ENCODE measurements at regions not wholly inside any gene's neighbourhood (a gene's known extent, or its start where the extent isn't known, plus 50 kb on each side); places are given as distances from the start of the nearest gene placed in this dataset.

DNA sequence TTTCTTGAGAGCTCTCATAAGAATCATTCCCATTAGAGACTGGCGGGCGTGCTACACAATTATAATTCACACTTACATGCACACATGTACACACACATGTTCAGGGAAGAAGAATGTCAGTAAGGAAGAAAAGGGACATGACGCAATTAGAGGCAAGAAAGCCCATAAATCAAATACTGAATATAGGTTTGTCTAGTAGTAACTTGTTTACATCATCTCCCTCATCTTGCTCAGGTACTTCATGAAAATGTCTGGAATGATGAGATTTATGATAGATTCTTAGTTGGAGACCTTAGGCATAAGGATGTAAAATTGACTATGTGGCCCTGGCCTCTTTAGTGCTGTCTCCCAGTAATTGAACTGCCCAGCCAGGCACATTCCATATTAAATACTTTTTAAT, 628.0 kb upstream of the PCDH20 start:
- Histone ChIP-seq H3K4ac (ENCODE audit: low read depth, low read length) (no peak overlapping the region), H3K36me3 (ENCODE audit: control insufficient read depth, insufficient read depth, low read length) (no peaks in the 10 kb centered on the region), H2BK20ac (ENCODE audit: low read depth, low read length) (no peak overlapping the region), H3K9me1 (ENCODE audit: insufficient read depth, low read length) (no peaks in the 10 kb centered on the region), H3K9me3 (ENCODE audit: control insufficient read depth, insufficient read depth, low read length) (peaks cover 2% of the 10 kb centered on the region; the same call in 1 of the 2 replicates), H3K23ac (ENCODE audit: low read depth, low read length) (no peak overlapping the region), H3K4me2 (ENCODE audit: low read depth, low read length) (no peak overlapping the region), H4K20me1 (ENCODE audit: insufficient read depth, low read length) (no peaks in the 10 kb centered on the region), H2AK5ac (ENCODE audit: low read depth, low read length) (no peak overlapping the region), H3K4me1 (ENCODE audit: control insufficient read depth, insufficient read depth, low read length) (no peaks in the 10 kb centered on the region), H3K9ac (ENCODE audit: low read depth, low read length) (no peak overlapping the region), H3K27ac (ENCODE audit: insufficient read depth, low read length) (no peak overlapping the region), H3K14ac (replicated peaks; ENCODE audit: low read depth, low read length) (no peak overlapping the region), H3K4me3 (ENCODE audit: insufficient read depth, low read depth, low read length) (no peak overlapping the region), H2BK120ac (ENCODE audit: low read depth, low read length) (no peak overlapping the region), H4K91ac (ENCODE audit: insufficient read depth, low read depth, low read length) (no peak overlapping the region), H2BK5ac (ENCODE audit: low read depth, low read length, poor library complexity, severe bottlenecking) (no peak overlapping the region), H3K79me1 (ENCODE audit: low read depth in 1 of 2, low read length in 2 of 2) (no peaks in the 10 kb centered on the region), H3K27me3 (ENCODE audit: control insufficient read depth, insufficient read depth, low read length) (no peaks in the 10 kb centered on the region), H3K56ac (ENCODE audit: extremely low read depth, insufficient read depth, low read length) (no peak overlapping the region), H4K8ac (ENCODE audit: low read depth in 2 of 2, low read length in 2 of 2) (no peak overlapping the region), H2BK15ac (ENCODE audit: low read depth, low read length) (no peak overlapping the region), H2AFZ (replicated peaks; ENCODE audit: low read length, poor library complexity) (no peak overlapping the region), H4K5ac (ENCODE audit: low read depth, low read length) (no peak overlapping the region), H2AK9ac (replicated peaks; ENCODE audit: low read depth, low read length, poor library complexity) (no peak overlapping the region), H3K18ac (ENCODE audit: low read depth, low read length) (no peak overlapping the region)
- no peak for TF ChIP-seq SMC3 (IDR thresholded peaks at IDR 0.05; ENCODE audit: low read depth, low read length)
- TF ChIP-seq NFE2L2 (IDR thresholded peaks at IDR 0.05; ENCODE audit: low read depth, low read length), result no peak
- no peak for TF ChIP-seq BHLHE40 (IDR thresholded peaks at IDR 0.05; ENCODE audit: low read depth, low read length)
- no peak for DNase-seq
- CTCF ChIA-PET, result no interaction called here
- dilution Hi-C loops (cut with HindIII; ENCODE audit: low sequenced_read_pairs, unreplicated experiment) (no loop called here), in situ Hi-C loops (cut with MboI; ENCODE audit: low sequenced_read_pairs) (no loop called here), intact Hi-C loops (cut with micrococcal nuclease) (no loop called here)
- no TSS peak for BruUV-seq (replicated peaks)
- ATAC-seq (ENCODE audit: low read depth), result no peak
- no CpG with 5 or more reads among the region's 3 CpGs for WGBS, 2 experiments (ENCODE audit: extremely low coverage in 2 of 2, insufficient read length in 1 of 2)
- POLR2A ChIA-PET (ENCODE audit: unreplicated experiment), result no interaction called here
